Activated T-helper 1 cell treated with anti-CD3 and anti-CD28 coated beads, Interleukin-12 subunit alpha, Interleukin-12 subunit beta, Interleukin-2, Interleukin-4 antibody, amounts not matched to agents 30 ng/mL and 10 ng/mL and 1 ng/mL, durations not matched to agents 14 hours and 24 hours and 36 hours (primary cell): ENCODE measurements at regions not wholly inside any gene's neighbourhood (a gene's known extent, or its start where the extent isn't known, plus 50 kb on each side); places are given as distances from the start of the nearest gene placed in this dataset.

ENCODE experiments used
- DNase-seq: peaks from one replicate; pipeline ENCODE4 v3.0.0; 2021; ENCODE audit warnings: low spot score
- H3K27ac Mint-ChIP-seq: one replicate; pipeline ENCODE4 v1.8.0; 2021; ENCODE audit warnings: mild to moderate bottlenecking, mixed read lengths
- H3K27me3 Mint-ChIP-seq: one replicate; pipeline ENCODE4 v1.8.0; 2022; ENCODE audit warnings: mild to moderate bottlenecking, moderate library complexity, mixed read lengths; ENCODE audit not compliant: insufficient read depth
- H3K36me3 Mint-ChIP-seq: one replicate; pipeline ENCODE4 v1.8.0; 2021; ENCODE audit warnings: low read depth, mixed read lengths
- H3K4me1 Mint-ChIP-seq: one replicate; pipeline ENCODE4 v1.8.0; 2021; ENCODE audit warnings: low read depth, mixed read lengths
- H3K4me3 Mint-ChIP-seq: one replicate; pipeline ENCODE4 v1.8.0; 2021; ENCODE audit warnings: mild to moderate bottlenecking, moderate library complexity, mixed read lengths
- H3K9me3 Mint-ChIP-seq: one replicate; pipeline ENCODE4 v1.8.0; 2021; ENCODE audit warnings: mixed read lengths
- intact Hi-C: fragments of 100-400 bp; cut with micrococcal nuclease; formaldehyde crosslinking; loops from one replicate; pipeline ENCODE4 v1.15.1; 2024

DNA sequence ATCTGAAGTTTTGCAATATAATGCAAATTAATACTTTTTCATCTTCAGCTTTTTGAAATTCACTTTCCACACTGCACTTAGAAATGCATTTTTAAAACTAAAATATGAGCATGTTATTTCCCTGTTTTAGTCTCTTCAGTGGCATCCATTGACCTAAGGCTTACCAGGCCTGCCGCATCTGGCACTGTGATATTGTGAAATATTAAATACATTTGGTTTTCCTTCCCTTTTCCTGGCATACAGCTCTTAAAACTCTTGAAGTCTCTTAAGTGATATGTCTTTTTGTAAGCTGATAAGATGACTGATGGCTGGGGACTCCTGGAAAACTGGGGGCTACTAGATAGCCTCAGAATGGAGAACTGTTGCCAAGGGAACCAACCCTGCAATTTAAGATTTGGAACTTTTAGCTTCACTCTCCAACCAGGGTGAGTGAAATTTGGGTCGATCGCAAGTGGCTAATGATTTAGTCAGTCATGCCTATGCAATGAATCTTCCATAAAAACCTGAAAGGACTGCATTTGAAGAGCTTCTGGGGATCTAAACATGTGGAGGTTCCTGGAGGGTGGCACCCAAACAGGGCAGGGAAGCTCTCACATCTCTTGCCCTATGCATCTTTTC, 75.5 kb upstream of the PDC start:
- DNase-seq, result no peak
- Mint-ChIP-seq H3K4me3 (no peak overlapping the region), H3K27me3 (no peaks in the 10 kb centered on the region)

GRCh38 chr1:186535388-186536133, 74.6 kb upstream of the PDC start:
- intact Hi-C loops, result no loop called here
- Mint-ChIP-seq H3K4me3 (no peak overlapping the region), H3K27me3 (no peaks in the 10 kb centered on the region), H3K4me1 (no peaks in the 10 kb centered on the region), H3K36me3 (no peaks in the 10 kb centered on the region), H3K9me3 (peaks cover 9% of the 10 kb centered on the region), H3K27ac (no peak overlapping the region)
- DNase-seq, result no peak

More for the DNA sequence above, 75.5 kb upstream of the PDC start:
- no peaks in the 10 kb centered on the region for H3K4me1 Mint-ChIP-seq
- no peak overlapping the region for H3K27ac Mint-ChIP-seq
- H3K36me3 Mint-ChIP-seq, result no peaks in the 10 kb centered on the region
- intact Hi-C loops, result no loop called here
- H3K9me3 Mint-ChIP-seq, result peaks cover 9% of the 10 kb centered on the region

DNA sequence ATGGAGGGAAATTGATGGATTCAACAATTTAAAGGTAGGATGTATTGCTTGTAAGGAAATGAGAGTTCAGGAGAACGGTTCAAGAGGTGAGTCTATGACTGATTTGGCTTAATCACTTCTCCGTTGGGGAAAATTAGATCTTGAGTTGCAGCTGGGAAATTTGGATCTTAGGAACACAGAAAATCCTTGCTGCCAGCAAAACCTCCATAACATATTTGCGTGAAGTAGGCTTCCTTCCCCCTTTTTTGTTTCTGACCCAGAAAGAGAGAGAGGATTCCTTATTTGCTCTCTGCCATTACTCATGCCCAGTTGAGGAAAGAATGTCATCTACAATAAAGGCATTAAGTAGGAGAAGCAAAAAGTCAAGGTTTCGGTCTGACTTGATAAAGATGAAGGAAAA, 73.5 kb upstream of the PDC start:
- Mint-ChIP-seq H3K36me3 (no peaks in the 10 kb centered on the region), H3K27ac (no peak overlapping the region), H3K27me3 (no peaks in the 10 kb centered on the region), H3K4me3 (no peak overlapping the region), H3K9me3 (no peaks in the 10 kb centered on the region), H3K4me1 (no peaks in the 10 kb centered on the region)
- DNase-seq, result no peak
- intact Hi-C loops, result no loop called here

- H3K27ac Mint-ChIP-seq, result no peak overlapping the region
- no peak overlapping the region for H3K4me3 Mint-ChIP-seq
- H3K36me3 Mint-ChIP-seq, result no peaks in the 10 kb centered on the region
- H3K27me3 Mint-ChIP-seq, result no peaks in the 10 kb centered on the region
- no peaks in the 10 kb centered on the region for H3K4me1 Mint-ChIP-seq
- H3K9me3 Mint-ChIP-seq, result no peaks in the 10 kb centered on the region
- intact Hi-C loops, result no loop called here
- DNase-seq, result no peak
Observed at GRCh38 chr1:186532466-186532865, 71.6 kb upstream of the PDC start.

DNA sequence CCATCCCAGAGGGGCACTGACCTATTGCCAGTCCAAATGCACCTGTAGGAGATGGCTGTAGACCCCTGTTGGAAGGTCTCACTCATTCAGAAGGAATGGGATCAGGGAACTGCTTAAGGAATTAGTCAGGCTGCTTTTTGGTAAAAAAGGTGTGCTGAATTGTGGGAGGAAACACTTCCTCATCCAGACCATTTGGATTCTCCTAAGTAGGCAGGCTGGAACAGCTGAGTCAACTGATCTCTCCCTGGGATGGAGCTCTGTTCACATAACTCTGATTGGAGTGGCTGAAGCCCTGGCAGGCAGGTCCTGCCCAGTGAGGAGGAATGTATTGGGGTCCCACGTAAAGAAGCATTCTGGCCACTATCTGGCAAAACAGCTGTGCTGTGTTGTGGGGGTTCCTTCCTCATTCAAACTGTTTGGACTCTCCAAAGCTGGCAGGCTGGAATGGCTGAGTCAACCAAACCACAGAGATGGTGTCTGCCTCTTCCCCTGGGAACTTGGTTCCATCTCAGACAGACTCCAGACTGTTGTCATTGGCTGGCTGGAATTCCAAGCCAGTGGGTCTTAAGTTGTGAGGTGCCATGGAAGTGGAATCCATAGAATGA, 70.7 kb upstream of the PDC start:
- Mint-ChIP-seq H3K27me3 (no peaks in the 10 kb centered on the region), H3K36me3 (no peaks in the 10 kb centered on the region)

DNA sequence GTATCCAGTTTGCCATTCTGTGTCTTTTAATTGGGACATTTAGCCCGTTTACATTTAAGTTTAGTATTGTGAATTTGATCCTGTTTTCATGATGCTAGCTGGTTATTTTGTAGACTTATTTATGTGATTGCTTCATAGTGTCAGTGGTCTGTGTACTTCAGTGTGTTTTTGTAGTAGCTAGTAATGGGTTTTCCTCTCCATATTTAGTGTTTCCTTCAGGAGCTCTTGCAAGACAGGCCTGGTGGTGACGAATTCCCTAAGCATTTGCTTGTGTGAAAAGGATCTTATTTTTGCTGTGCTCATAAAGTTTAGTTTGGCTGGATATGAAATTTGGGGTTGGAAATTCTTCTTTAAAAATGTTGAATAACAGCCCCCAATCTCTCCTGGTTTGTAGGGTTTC, 69.2 kb upstream of the PDC start:
- no peak for DNase-seq
- Mint-ChIP-seq H3K27me3 (no peaks in the 10 kb centered on the region), H3K4me3 (no peak overlapping the region), H3K4me1 (no peaks in the 10 kb centered on the region), H3K9me3 (no peaks in the 10 kb centered on the region), H3K27ac (no peak overlapping the region), H3K36me3 (no peaks in the 10 kb centered on the region)
- intact Hi-C loops, result no loop called here

More for the DNA sequence above, 70.7 kb upstream of the PDC start:
- DNase-seq, result no peak
- Mint-ChIP-seq H3K9me3 (no peaks in the 10 kb centered on the region), H3K27ac (no peak overlapping the region), H3K4me1 (no peaks in the 10 kb centered on the region), H3K4me3 (no peak overlapping the region)
- intact Hi-C loops, result no loop called here

DNA sequence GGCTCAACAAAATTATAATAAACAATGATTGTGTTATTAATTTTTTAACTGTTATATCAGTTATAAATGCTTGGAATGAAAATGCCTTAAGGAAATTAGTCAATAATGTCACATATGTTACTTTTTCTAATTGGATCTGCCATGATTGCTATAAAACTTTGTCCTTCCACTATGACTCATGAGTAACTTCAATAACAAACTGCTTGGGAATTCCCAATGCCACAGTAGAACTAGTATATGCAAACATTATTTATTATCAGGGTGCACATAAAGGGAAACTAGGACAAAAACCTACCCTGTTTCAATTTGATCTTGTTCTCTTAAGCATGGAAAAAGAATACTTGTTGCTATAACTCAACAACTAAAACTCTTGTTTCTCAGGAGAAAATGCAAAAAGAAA, 59.1 kb upstream of the PDC start:
- Mint-ChIP-seq H3K4me3 (no peak overlapping the region), H3K4me1 (no peaks in the 10 kb centered on the region), H3K27me3 (peaks cover 6% of the 10 kb centered on the region), H3K9me3 (peaks cover 24% of the 10 kb centered on the region), H3K27ac (no peak overlapping the region), H3K36me3 (no peaks in the 10 kb centered on the region)
- intact Hi-C loops, result no loop called here
- DNase-seq, result no peak

GRCh38 chr1:186518822-186519381, 58.0 kb upstream of the PDC start:
- DNase-seq, result no peak
- Mint-ChIP-seq H3K4me3 (no peak overlapping the region), H3K4me1 (no peaks in the 10 kb centered on the region), H3K27ac (no peak overlapping the region), H3K36me3 (no peaks in the 10 kb centered on the region), H3K9me3 (peaks cover 15% of the 10 kb centered on the region), H3K27me3 (peaks cover 6% of the 10 kb centered on the region)
- intact Hi-C loops, result no loop called here

DNA sequence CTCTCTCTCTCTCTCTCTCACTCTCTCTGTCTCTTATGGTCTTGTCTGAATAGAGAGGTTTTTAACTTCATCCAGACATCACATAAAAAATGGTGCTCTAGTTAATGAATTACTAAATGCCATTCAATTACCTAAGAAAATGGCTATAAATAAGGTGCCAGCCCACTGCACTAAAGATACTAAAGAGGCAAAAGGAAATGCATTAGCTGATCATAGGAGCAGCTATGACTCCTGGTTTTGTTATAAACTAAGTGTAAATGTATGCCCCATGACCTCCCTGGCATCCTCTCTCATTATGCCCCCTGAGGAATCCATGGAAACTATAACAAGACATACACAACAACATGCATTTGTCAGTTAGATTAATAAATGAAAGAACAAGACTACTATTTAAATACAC, 57.5 kb upstream of the PDC start:
- peaks cover 12% of the 10 kb centered on the region for H3K9me3 Mint-ChIP-seq
- no peaks in the 10 kb centered on the region for H3K36me3 Mint-ChIP-seq
- no peaks in the 10 kb centered on the region for H3K4me1 Mint-ChIP-seq
- intact Hi-C loops, result no loop called here
- peaks cover 6% of the 10 kb centered on the region for H3K27me3 Mint-ChIP-seq
- H3K27ac Mint-ChIP-seq, result no peak overlapping the region
- DNase-seq, result no peak
- no peak overlapping the region for H3K4me3 Mint-ChIP-seq

DNA sequence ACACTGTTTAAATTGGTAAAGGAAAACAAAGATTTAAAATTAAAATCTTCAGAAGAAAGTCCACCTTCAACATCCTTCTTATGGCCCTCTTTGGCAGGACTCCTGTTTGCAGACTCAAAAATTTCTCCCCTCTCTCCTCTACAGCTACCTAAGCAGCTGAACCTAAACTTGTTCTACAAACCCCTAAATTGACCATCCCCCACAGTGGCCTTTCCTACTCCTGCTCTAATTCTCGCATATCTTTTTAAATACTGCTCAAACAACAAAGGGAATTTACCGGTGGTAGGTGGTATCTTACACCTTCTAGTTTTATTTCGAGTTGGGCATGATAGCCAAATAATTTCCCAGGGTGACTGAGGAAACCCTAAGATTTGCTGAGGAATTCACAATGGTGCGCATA, 53.5 kb upstream of the PDC start:
- Mint-ChIP-seq H3K36me3 (no peaks in the 10 kb centered on the region), H3K4me1 (peaks cover 8% of the 10 kb centered on the region), H3K4me3 (no peak overlapping the region), H3K27ac (no peak overlapping the region), H3K9me3 (peaks cover 4% of the 10 kb centered on the region), H3K27me3 (peaks cover 6% of the 10 kb centered on the region)
- no peak for DNase-seq
- intact Hi-C loops, result no loop called here

DNA sequence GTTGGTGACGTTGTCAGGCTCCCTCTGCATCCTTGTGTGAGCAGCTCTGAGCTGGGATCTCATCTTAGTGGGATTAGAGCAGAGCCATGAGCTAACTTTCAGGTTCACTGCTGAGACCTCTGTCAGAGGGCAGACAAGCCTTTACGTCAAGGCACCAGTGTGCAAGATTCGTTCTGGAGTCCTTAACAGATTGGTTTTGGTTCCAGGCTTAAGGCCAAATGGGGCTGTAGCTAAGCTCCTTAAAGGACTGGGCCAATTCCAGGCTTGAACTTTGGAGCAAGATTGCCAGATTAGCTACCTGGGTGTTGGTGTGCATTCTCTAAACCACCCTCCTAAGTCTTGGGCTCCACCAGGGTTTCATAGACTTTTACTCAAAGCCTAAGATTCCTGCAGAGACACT, 52.6 kb upstream of the PDC start:
- Mint-ChIP-seq H3K27me3 (peaks cover 6% of the 10 kb centered on the region), H3K36me3 (no peaks in the 10 kb centered on the region), H3K4me3 (no peak overlapping the region), H3K27ac (no peak overlapping the region), H3K9me3 (peaks cover 7% of the 10 kb centered on the region), H3K4me1 (peaks cover 8% of the 10 kb centered on the region)
- intact Hi-C loops, result no loop called here
- DNase-seq, result no peak

DNA sequence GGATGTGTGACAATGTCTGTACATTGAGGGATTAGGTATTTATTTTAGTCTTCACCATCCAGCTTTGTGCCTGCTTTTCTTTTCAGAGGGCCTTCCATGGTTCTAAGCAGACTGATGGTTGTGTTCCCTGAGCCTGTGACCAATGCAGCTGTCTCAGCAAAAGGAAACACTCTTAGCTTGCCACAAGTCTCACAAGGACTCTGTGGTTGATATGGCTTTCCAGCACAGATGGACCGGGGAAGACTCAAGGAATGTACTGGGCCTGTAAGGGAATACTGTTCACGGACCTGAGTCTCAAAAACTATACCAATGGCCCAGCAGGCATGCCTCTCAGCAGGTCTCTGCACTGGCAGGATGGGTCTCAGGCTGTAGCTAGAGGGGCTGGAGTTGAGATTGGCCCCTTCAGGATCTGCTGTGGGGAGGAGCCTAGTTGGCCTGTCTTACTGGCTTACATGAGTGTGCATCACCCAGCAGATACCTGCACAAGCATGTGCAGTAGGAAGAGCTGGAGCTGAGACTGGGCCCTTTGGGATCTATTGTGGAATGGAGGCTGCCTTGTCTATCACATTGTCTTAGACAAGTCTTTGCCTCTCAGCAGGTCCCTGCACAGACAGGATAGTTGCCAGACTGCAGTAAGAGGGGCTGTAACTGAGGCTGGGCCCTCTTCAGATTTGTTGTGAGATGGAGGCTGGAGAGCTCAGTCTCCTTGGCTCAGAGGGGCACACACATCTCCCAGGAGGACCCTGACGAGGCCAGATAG, 52.0 kb upstream of the PDC start:
- H3K27ac Mint-ChIP-seq, result no peak overlapping the region
- peaks cover 7% of the 10 kb centered on the region for H3K9me3 Mint-ChIP-seq
- no peak for DNase-seq
- H3K4me1 Mint-ChIP-seq, result peaks cover 8% of the 10 kb centered on the region
- H3K4me3 Mint-ChIP-seq, result no peak overlapping the region
- no peaks in the 10 kb centered on the region for H3K36me3 Mint-ChIP-seq
- peaks cover 6% of the 10 kb centered on the region for H3K27me3 Mint-ChIP-seq
- intact Hi-C loops, result no loop called here
